ENCODE measurements at regions not wholly inside any gene's neighbourhood (a gene's known extent, or its start where the extent isn't known, plus 50 kb on each side); places are given as distances from the start of the nearest gene placed in this dataset.
"Not testable (repeated sequence)": the region's sequence is repeated elsewhere in the genome, so short reads cannot be mapped to it uniquely, and the experiment has no call there.

GRCh38 chr5:18749763-18750162, 1115.5 kb downstream of the TAF11L14 start:
- no peak for DNase-seq

- DNase-seq: no peak
These were observed 1118.1 kb downstream of the TAF11L14 start for GRCh38 chr5:18752317-18752716.

- no peak for DNase-seq
These were observed 1119.9 kb downstream of the TAF11L14 start for GRCh38 chr5:18754201-18754600.

GRCh38 chr5:18761801-18762200, 1127.5 kb downstream of the TAF11L14 start:
- no peak for DNase-seq

- no peak for DNase-seq
These were observed 1129.9 kb downstream of the TAF11L14 start for GRCh38 chr5:18764161-18764560.

- DNase-seq: no peak
These were observed 1131.0 kb downstream of the TAF11L14 start for GRCh38 chr5:18765304-18765703.

GRCh38 chr5:18771097-18771610, 1136.9 kb downstream of the TAF11L14 start:
- no peak for DNase-seq

GRCh38 chr5:18772475-18772874, 1138.2 kb downstream of the TAF11L14 start:
- no peak for DNase-seq

- no peak for DNase-seq
These were observed 1144.0 kb downstream of the TAF11L14 start for GRCh38 chr5:18778225-18778624.

GRCh38 chr5:18789218-18789998, 1155.1 kb downstream of the TAF11L14 start:
- DNase-seq: no peak

- DNase-seq: peak; percentile 91
These were observed 1157.9 kb downstream of the TAF11L14 start for GRCh38 chr5:18792145-18792544.

- no peak for DNase-seq
These were observed 1163.0 kb downstream of the TAF11L14 start for GRCh38 chr5:18797222-18797621.

- no peak for DNase-seq
These were observed 1163.8 kb downstream of the TAF11L14 start for GRCh38 chr5:18798058-18798457.

GRCh38 chr5:18799482-18800128, 1165.3 kb downstream of the TAF11L14 start:
- no peak for DNase-seq

GRCh38 chr5:18800293-18801025, 1166.2 kb downstream of the TAF11L14 start:
- DNase-seq: no peak

GRCh38 chr5:18801413-18801812, 1167.2 kb downstream of the TAF11L14 start:
- DNase-seq: not testable (repeated sequence)

GRCh38 chr5:18802336-18802735, 1168.1 kb downstream of the TAF11L14 start:
- no peak for DNase-seq

GRCh38 chr5:18805376-18805775, 1171.1 kb downstream of the TAF11L14 start:
- DNase-seq: no peak

GRCh38 chr5:18807256-18808149, 1173.2 kb downstream of the TAF11L14 start:
- no peak for DNase-seq

GRCh38 chr5:18811661-18812060, 1176.3 kb downstream of the CDH18 start:
- DNase-seq: no peak

- DNase-seq: no peak
These were observed 1159.6 kb downstream of the CDH18 start for GRCh38 chr5:18828351-18828750.

- no peak for DNase-seq
These were observed 1158.5 kb downstream of the CDH18 start for GRCh38 chr5:18829539-18829938.

- no peak for DNase-seq
These were observed 1137.8 kb downstream of the CDH18 start for GRCh38 chr5:18850216-18850615.

Measured in NCI-H510A (cell line).